ENCODE measurements at regions not wholly inside any gene's neighbourhood (a gene's known extent, or its start where the extent isn't known, plus 50 kb on each side); places are given as distances from the start of the nearest gene placed in this dataset.

DNA sequence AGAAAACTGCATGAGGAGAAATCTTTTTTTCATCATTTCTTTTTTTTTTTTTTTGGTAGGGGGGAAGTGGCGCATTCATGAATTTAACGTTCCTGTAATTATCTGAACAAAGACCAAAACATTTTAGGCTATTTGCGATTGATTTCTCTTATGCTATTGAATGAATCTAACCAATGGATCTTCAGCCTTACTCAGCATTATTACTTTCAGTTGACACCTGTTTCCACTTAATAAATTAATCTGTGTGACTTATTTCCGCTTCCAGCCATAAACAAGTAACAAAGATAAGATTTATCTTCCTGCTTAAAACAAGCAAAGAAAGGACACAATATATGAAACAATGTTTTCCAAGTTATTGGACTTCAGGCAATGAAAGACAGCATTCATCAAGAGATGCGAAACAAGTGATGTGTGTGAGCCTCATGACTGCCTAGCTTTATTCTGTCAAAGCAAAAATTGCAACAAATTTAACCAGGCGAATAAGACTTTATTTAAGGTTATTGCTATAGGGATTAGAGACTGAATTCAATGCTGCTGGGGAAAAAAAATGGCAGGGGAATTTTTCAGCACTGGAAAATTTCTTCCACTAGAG is 1026.9 kb downstream of the LRFN5 start (continued):
- TF ChIP-seq ZNF660 (tag by site-specific recombination; IDR thresholded peaks at IDR 0.05) (no peak), ZNF610 (tag by site-specific recombination; IDR thresholded peaks at IDR 0.05; ENCODE audit: borderline replicate concordance) (no peak), SCRT1 (tag by site-specific recombination; IDR thresholded peaks at IDR 0.05; ENCODE audit: borderline replicate concordance) (no peak), ZNF664 (tag by site-specific recombination; IDR thresholded peaks at IDR 0.05) (no peak), ZNF548 (tag by site-specific recombination; IDR thresholded peaks at IDR 0.05) (no peak), KLF7 (tag by site-specific recombination; IDR thresholded peaks at IDR 0.05; ENCODE audit: borderline replicate concordance) (no peak)
- TF ChIP-seq, protein P1, sequence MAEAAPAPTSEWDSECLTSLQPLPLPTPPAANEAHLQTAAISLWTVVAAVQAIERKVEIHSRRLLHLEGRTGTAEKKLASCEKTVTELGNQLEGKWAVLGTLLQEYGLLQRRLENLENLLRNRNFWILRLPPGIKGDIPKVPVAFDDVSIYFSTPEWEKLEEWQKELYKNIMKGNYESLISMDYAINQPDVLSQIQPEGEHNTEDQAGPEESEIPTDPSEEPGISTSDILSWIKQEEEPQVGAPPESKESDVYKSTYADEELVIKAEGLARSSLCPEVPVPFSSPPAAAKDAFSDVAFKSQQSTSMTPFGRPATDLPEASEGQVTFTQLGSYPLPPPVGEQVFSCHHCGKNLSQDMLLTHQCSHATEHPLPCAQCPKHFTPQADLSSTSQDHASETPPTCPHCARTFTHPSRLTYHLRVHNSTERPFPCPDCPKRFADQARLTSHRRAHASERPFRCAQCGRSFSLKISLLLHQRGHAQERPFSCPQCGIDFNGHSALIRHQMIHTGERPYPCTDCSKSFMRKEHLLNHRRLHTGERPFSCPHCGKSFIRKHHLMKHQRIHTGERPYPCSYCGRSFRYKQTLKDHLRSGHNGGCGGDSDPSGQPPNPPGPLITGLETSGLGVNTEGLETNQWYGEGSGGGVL (tag by site-specific recombination; IDR thresholded peaks at IDR 0.05), result no peak
- TF ChIP-seq, protein P2, sequence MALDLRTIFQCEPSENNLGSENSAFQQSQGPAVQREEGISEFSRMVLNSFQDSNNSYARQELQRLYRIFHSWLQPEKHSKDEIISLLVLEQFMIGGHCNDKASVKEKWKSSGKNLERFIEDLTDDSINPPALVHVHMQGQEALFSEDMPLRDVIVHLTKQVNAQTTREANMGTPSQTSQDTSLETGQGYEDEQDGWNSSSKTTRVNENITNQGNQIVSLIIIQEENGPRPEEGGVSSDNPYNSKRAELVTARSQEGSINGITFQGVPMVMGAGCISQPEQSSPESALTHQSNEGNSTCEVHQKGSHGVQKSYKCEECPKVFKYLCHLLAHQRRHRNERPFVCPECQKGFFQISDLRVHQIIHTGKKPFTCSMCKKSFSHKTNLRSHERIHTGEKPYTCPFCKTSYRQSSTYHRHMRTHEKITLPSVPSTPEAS (tag by site-specific recombination; IDR thresholded peaks at IDR 0.05), result no peak
- TF ChIP-seq, protein P3, sequence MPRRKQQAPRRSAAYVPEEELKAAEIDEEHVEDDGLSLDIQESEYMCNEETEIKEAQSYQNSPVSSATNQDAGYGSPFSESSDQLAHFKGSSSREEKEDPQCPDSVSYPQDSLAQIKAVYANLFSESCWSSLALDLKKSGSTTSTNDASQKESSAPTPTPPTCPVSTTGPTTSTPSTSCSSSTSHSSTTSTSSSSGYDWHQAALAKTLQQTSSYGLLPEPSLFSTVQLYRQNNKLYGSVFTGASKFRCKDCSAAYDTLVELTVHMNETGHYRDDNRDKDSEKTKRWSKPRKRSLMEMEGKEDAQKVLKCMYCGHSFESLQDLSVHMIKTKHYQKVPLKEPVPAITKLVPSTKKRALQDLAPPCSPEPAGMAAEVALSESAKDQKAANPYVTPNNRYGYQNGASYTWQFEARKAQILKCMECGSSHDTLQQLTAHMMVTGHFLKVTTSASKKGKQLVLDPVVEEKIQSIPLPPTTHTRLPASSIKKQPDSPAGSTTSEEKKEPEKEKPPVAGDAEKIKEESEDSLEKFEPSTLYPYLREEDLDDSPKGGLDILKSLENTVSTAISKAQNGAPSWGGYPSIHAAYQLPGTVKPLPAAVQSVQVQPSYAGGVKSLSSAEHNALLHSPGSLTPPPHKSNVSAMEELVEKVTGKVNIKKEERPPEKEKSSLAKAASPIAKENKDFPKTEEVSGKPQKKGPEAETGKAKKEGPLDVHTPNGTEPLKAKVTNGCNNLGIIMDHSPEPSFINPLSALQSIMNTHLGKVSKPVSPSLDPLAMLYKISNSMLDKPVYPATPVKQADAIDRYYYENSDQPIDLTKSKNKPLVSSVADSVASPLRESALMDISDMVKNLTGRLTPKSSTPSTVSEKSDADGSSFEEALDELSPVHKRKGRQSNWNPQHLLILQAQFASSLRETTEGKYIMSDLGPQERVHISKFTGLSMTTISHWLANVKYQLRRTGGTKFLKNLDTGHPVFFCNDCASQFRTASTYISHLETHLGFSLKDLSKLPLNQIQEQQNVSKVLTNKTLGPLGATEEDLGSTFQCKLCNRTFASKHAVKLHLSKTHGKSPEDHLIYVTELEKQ (tag by site-specific recombination; IDR thresholded peaks at IDR 0.05; ENCODE audit: borderline replicate concordance), result no peak

DNA sequence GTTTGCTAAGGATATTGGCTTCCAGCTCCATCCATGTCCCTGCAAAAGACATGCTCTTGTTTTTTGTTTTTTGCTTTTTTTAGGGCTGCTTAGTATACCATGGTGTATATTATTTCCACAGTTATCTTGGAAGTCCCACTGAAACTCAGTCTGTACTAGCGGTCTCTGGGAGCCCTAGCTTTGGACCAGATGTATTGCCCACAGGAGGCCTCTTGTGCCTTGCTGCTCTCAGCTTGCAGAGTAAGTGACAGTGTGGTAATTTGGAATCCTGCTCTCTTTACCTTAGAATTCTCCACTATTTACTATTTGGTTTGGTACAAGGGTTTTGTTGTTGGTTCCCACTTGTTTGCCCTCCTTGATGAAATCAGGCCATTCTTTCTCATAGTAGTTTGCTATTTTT is 1022.9 kb downstream of the LRFN5 start:
- ChIA-PET CTCF (no interaction called here), POLR2A (no interaction called here)

More for the DNA sequence above, 1022.9 kb downstream of the LRFN5 start:
- no peak overlapping the region for H3K27ac ChIP-seq (ENCODE audit: extremely low read depth, low read depth, low read length)
- no peak overlapping the region for H3K4me3 ChIP-seq (ENCODE audit: low read depth, low read length)
- TF ChIP-seq ZBTB48 (tag by site-specific recombination; IDR thresholded peaks at IDR 0.05) (no peak), MZF1 (tag by site-specific recombination; IDR thresholded peaks at IDR 0.05; ENCODE audit: borderline replicate concordance) (no peak), ZNF292 (tag by site-specific recombination; IDR thresholded peaks at IDR 0.05; ENCODE audit: borderline replicate concordance, low read depth) (no peak), KLF1 (tag by site-specific recombination; IDR thresholded peaks at IDR 0.05) (no peak), SETDB1 (IDR thresholded peaks at IDR 0.05; ENCODE audit: insufficient read length, low read length) (no peak), ZNF266 (tag by site-specific recombination; IDR thresholded peaks at IDR 0.05; ENCODE audit: low read depth) (no peak), GLIS1 (tag by site-specific recombination; IDR thresholded peaks at IDR 0.05) (no peak), MYNN (tag by site-specific recombination; IDR thresholded peaks at IDR 0.05; ENCODE audit: borderline replicate concordance) (no peak), ZNF596 (tag by site-specific recombination; IDR thresholded peaks at IDR 0.05) (no peak), ZNF341 (tag by site-specific recombination; IDR thresholded peaks at IDR 0.05; ENCODE audit: low read depth) (no peak), ZNF211 (tag by site-specific recombination; IDR thresholded peaks at IDR 0.05; ENCODE audit: low read depth) (no peak), ZEB2 (tag by site-specific recombination; IDR thresholded peaks at IDR 0.05) (no peak), ZNF169 (tag by site-specific recombination; IDR thresholded peaks at IDR 0.05) (no peak)
- TF ChIP-seq, protein P4, sequence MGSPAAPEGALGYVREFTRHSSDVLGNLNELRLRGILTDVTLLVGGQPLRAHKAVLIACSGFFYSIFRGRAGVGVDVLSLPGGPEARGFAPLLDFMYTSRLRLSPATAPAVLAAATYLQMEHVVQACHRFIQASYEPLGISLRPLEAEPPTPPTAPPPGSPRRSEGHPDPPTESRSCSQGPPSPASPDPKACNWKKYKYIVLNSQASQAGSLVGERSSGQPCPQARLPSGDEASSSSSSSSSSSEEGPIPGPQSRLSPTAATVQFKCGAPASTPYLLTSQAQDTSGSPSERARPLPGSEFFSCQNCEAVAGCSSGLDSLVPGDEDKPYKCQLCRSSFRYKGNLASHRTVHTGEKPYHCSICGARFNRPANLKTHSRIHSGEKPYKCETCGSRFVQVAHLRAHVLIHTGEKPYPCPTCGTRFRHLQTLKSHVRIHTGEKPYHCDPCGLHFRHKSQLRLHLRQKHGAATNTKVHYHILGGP (tag by site-specific recombination; IDR thresholded peaks at IDR 0.05), result no peak
- TF ChIP-seq, protein P5, sequence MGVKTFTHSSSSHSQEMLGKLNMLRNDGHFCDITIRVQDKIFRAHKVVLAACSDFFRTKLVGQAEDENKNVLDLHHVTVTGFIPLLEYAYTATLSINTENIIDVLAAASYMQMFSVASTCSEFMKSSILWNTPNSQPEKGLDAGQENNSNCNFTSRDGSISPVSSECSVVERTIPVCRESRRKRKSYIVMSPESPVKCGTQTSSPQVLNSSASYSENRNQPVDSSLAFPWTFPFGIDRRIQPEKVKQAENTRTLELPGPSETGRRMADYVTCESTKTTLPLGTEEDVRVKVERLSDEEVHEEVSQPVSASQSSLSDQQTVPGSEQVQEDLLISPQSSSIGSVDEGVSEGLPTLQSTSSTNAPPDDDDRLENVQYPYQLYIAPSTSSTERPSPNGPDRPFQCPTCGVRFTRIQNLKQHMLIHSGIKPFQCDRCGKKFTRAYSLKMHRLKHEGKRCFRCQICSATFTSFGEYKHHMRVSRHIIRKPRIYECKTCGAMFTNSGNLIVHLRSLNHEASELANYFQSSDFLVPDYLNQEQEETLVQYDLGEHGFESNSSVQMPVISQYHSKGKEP (tag by site-specific recombination; IDR thresholded peaks at IDR 0.05), result no peak
- TF ChIP-seq, protein P6, sequence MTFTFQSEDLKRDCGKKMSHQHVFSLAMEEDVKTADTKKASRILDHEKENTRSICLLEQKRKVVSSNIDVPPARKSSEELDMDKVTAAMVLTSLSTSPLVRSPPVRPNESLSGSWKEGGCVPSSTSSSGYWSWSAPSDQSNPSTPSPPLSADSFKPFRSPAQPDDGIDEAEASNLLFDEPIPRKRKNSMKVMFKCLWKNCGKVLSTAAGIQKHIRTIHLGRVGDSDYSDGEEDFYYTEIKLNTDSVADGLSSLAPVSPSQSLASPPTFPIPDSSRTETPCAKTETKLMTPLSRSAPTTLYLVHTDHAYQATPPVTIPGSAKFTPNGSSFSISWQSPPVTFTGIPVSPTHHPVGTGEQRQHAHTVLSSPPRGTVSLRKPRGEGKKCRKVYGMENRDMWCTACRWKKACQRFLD (tag by site-specific recombination; IDR thresholded peaks at IDR 0.05), result no peak
- no peaks in the 10 kb centered on the region for H3K9me3 ChIP-seq (ENCODE audit: control insufficient read depth, insufficient read depth, low read depth, low read length)
- H3K4me1 ChIP-seq (ENCODE audit: control insufficient read depth, insufficient read depth, low read length), result no peaks in the 10 kb centered on the region
- no peaks in the 10 kb centered on the region for H3K36me3 ChIP-seq (ENCODE audit: control insufficient read depth in 2 of 2, insufficient read depth in 1 of 2, low read length in 2 of 2)

Measured in HEK293 (cell line).